ENCODE measurements at regions not wholly inside any gene's neighbourhood (a gene's known extent, or its start where the extent isn't known, plus 50 kb on each side); places are given as distances from the start of the nearest gene placed in this dataset.

DNA sequence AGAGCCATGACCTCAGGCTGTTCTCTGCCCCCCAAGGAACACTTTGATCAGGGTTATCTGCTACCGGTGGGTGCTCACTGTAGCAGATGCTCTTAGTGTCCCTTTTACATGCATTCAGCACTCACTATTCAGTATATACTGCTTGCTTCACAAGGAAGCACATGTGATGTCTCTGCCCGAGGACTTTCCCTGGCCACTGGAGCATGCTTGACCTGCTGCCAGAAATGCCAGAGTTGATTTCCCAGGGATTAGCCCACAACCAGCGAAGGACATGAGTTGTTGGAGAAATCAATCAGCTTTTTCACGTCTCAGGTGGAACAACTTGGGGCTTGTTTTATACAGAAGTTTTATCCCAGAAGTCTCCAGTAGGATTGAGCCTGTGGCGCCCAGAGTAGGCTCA lies 51.2 kb upstream of the RPS6KA3 start:
- DNase-seq (ENCODE audit: extremely low spot score in 2 of 2) = no peak
- Histone ChIP-seq H3K9me3 (no peaks in the 10 kb centered on the region), H3K4me1 (no peaks in the 10 kb centered on the region), H3K4me3 (no peak overlapping the region), H3K27me3 (no peaks in the 10 kb centered on the region), H3K27ac (no peak overlapping the region), H3K36me3 (no peaks in the 10 kb centered on the region)
- TF ChIP-seq POLR2A (IDR thresholded peaks at IDR 0.05) (no peak), POLR2AphosphoS5 (IDR thresholded peaks at IDR 0.05; ENCODE audit: insufficient read depth in 1 of 2, low read depth in 1 of 2) (no peak)
- TF ChIP-seq, protein P1, sequence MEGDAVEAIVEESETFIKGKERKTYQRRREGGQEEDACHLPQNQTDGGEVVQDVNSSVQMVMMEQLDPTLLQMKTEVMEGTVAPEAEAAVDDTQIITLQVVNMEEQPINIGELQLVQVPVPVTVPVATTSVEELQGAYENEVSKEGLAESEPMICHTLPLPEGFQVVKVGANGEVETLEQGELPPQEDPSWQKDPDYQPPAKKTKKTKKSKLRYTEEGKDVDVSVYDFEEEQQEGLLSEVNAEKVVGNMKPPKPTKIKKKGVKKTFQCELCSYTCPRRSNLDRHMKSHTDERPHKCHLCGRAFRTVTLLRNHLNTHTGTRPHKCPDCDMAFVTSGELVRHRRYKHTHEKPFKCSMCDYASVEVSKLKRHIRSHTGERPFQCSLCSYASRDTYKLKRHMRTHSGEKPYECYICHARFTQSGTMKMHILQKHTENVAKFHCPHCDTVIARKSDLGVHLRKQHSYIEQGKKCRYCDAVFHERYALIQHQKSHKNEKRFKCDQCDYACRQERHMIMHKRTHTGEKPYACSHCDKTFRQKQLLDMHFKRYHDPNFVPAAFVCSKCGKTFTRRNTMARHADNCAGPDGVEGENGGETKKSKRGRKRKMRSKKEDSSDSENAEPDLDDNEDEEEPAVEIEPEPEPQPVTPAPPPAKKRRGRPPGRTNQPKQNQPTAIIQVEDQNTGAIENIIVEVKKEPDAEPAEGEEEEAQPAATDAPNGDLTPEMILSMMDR (IDR thresholded peaks at IDR 0.05) = no peak
- intact Hi-C loops (cut with DNase I) = no loop called here
